ENCODE measurements at regions not wholly inside any gene's neighbourhood (a gene's known extent, or its start where the extent isn't known, plus 50 kb on each side); places are given as distances from the start of the nearest gene placed in this dataset.

GRCh38 chr10:130985158-130985753 lies 326.3 kb downstream of the TCERG1L start:
- no peak overlapping the region for H3K9ac ChIP-seq (ENCODE audit: low read length)
- H3K4me3 ChIP-seq (ENCODE audit: low read length): no peak overlapping the region
- no peaks in the 10 kb centered on the region for H3K36me3 ChIP-seq (replicated peaks; ENCODE audit: low read depth, low read length)
- H3K4me1 ChIP-seq (ENCODE audit: low read length): no peaks in the 10 kb centered on the region
- H4K20me1 ChIP-seq (ENCODE audit: insufficient read depth, low read length): no peaks in the 10 kb centered on the region
- H3K27ac ChIP-seq (ENCODE audit: low read length): no peak overlapping the region
- TF ChIP-seq EZH2phosphoT487 (IDR thresholded peaks at IDR 0.05; ENCODE audit: low read depth) (no peak), CTCF (IDR thresholded peaks at IDR 0.05; ENCODE audit: low read depth, low read length) (no peak)
- no peaks in the 10 kb centered on the region for H3K9me3 ChIP-seq (ENCODE audit: insufficient read depth, low read length)
- no peaks in the 10 kb centered on the region for H3K79me2 ChIP-seq (ENCODE audit: low read length)
- H2AFZ ChIP-seq (ENCODE audit: low read depth, low read length): no peak overlapping the region
- H3K4me2 ChIP-seq (ENCODE audit: low read length): no peak overlapping the region
- no peaks in the 10 kb centered on the region for H3K27me3 ChIP-seq (ENCODE audit: low read depth, low read length)

GRCh38 chr10:130986846-130987245 lies 324.7 kb downstream of the TCERG1L start:
- no peaks in the 10 kb centered on the region for H4K20me1 ChIP-seq (ENCODE audit: insufficient read depth, low read length)
- TF ChIP-seq CTCF (IDR thresholded peaks at IDR 0.05; ENCODE audit: low read depth, low read length): no peak
- TF ChIP-seq EZH2phosphoT487 (IDR thresholded peaks at IDR 0.05; ENCODE audit: low read depth): no peak
- no peaks in the 10 kb centered on the region for H3K79me2 ChIP-seq (ENCODE audit: low read length)
- H3K9me3 ChIP-seq (ENCODE audit: insufficient read depth, low read length): no peaks in the 10 kb centered on the region
- no peak overlapping the region for H3K4me2 ChIP-seq (ENCODE audit: low read length)
- no peak overlapping the region for H2AFZ ChIP-seq (ENCODE audit: low read depth, low read length)
- H3K9ac ChIP-seq (ENCODE audit: low read length): no peak overlapping the region
- no peaks in the 10 kb centered on the region for H3K4me1 ChIP-seq (ENCODE audit: low read length)
- no peaks in the 10 kb centered on the region for H3K36me3 ChIP-seq (replicated peaks; ENCODE audit: low read depth, low read length)
- no peak overlapping the region for H3K27ac ChIP-seq (ENCODE audit: low read length)
- no peak overlapping the region for H3K4me3 ChIP-seq (ENCODE audit: low read length)
- H3K27me3 ChIP-seq (ENCODE audit: low read depth, low read length): no peaks in the 10 kb centered on the region

- no peak overlapping the region for H3K4me2 ChIP-seq (ENCODE audit: low read length)
- no peak overlapping the region for H3K27ac ChIP-seq (ENCODE audit: low read length)
Measured at GRCh38 chr10:130987401-130987800, 324.1 kb downstream of the TCERG1L start.

GRCh38 chr10:130989670-130990232 lies 321.8 kb downstream of the TCERG1L start:
- H3K9me3 ChIP-seq (ENCODE audit: insufficient read depth, low read length): no peaks in the 10 kb centered on the region
- H3K4me1 ChIP-seq (ENCODE audit: low read length): no peaks in the 10 kb centered on the region
- no peak for TF ChIP-seq CTCF (IDR thresholded peaks at IDR 0.05; ENCODE audit: low read depth, low read length)

More at GRCh38 chr10:130987401-130987800, 324.1 kb downstream of the TCERG1L start:
- no peaks in the 10 kb centered on the region for H3K79me2 ChIP-seq (ENCODE audit: low read length)
- H3K9me3 ChIP-seq (ENCODE audit: insufficient read depth, low read length): no peaks in the 10 kb centered on the region
- H3K4me3 ChIP-seq (ENCODE audit: low read length): no peak overlapping the region
- H3K9ac ChIP-seq (ENCODE audit: low read length): no peak overlapping the region
- H3K4me1 ChIP-seq (ENCODE audit: low read length): no peaks in the 10 kb centered on the region
- H3K27me3 ChIP-seq (ENCODE audit: low read depth, low read length): no peaks in the 10 kb centered on the region
- no peaks in the 10 kb centered on the region for H3K36me3 ChIP-seq (replicated peaks; ENCODE audit: low read depth, low read length)
- no peaks in the 10 kb centered on the region for H4K20me1 ChIP-seq (ENCODE audit: insufficient read depth, low read length)
- H2AFZ ChIP-seq (ENCODE audit: low read depth, low read length): no peak overlapping the region
- TF ChIP-seq EZH2phosphoT487 (IDR thresholded peaks at IDR 0.05; ENCODE audit: low read depth) (no peak), CTCF (IDR thresholded peaks at IDR 0.05; ENCODE audit: low read depth, low read length) (no peak)

More at GRCh38 chr10:130989670-130990232, 321.8 kb downstream of the TCERG1L start:
- no peaks in the 10 kb centered on the region for H3K27me3 ChIP-seq (ENCODE audit: low read depth, low read length)
- no peaks in the 10 kb centered on the region for H3K79me2 ChIP-seq (ENCODE audit: low read length)
- H3K4me2 ChIP-seq (ENCODE audit: low read length): no peak overlapping the region
- H3K9ac ChIP-seq (ENCODE audit: low read length): no peak overlapping the region
- no peak overlapping the region for H3K27ac ChIP-seq (ENCODE audit: low read length)
- no peaks in the 10 kb centered on the region for H3K36me3 ChIP-seq (replicated peaks; ENCODE audit: low read depth, low read length)
- no peak overlapping the region for H2AFZ ChIP-seq (ENCODE audit: low read depth, low read length)
- no peaks in the 10 kb centered on the region for H4K20me1 ChIP-seq (ENCODE audit: insufficient read depth, low read length)
- no peak overlapping the region for H3K4me3 ChIP-seq (ENCODE audit: low read length)

Measured in OCI-LY3 (cell line).